ENCODE measurements at regions not wholly inside any gene's neighbourhood (a gene's known extent, or its start where the extent isn't known, plus 50 kb on each side); places are given as distances from the start of the nearest gene placed in this dataset.
"Not testable (repeated sequence)": the region's sequence is repeated elsewhere in the genome, so short reads cannot be mapped to it uniquely, and the experiment has no call there.

GRCh38 chr5:96170481-96171125 is 209.0 kb upstream of the ELL2 start:
- DNase-seq (ENCODE audit: low spot score), result not testable (repeated sequence)

GRCh38 chr5:96168833-96169232 is 207.2 kb upstream of the ELL2 start:
- not testable (repeated sequence) for DNase-seq (ENCODE audit: low spot score)

DNA sequence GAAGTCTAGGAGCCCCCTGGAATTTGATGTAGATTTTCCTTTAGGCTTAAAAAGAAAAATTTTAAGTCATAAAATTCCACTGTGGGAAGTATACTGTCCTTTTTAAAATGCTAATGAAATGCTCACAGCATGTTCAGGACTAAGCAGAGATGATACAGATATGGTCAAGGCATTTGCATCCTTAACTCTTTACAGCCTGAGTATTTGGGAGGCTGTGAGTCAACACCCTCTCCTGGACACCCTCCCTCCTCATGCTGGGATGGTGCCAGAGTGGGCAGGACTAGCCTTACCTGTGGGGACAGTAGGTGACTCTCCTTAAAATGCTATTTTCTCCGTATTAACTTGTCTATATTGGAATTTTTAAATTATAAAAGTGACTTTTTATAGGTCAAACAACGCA is 197.4 kb upstream of the ELL2 start:
- no peak for DNase-seq (ENCODE audit: low spot score)

DNA sequence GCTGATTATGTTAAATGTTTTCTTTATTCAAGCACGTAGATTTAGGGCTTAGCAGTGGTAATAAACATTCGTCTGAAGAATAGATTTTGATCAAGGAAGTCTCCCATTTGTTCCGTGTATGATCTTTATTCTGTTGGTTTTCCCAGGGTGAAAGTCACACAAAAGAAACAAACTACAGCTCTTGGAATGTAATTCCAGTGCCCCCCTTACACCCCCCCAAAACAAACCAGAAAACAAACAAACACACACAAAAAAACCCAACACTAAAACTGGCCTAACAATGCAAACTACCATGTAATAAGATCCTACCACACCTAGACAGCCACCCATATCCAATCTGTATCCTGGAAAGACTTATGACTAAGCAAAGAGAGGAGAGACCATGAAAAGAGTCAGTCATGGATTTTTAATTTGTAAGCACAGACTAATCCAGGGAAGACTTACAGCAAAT is 196.2 kb upstream of the ELL2 start:
- no peak for DNase-seq (ENCODE audit: low spot score)

DNA sequence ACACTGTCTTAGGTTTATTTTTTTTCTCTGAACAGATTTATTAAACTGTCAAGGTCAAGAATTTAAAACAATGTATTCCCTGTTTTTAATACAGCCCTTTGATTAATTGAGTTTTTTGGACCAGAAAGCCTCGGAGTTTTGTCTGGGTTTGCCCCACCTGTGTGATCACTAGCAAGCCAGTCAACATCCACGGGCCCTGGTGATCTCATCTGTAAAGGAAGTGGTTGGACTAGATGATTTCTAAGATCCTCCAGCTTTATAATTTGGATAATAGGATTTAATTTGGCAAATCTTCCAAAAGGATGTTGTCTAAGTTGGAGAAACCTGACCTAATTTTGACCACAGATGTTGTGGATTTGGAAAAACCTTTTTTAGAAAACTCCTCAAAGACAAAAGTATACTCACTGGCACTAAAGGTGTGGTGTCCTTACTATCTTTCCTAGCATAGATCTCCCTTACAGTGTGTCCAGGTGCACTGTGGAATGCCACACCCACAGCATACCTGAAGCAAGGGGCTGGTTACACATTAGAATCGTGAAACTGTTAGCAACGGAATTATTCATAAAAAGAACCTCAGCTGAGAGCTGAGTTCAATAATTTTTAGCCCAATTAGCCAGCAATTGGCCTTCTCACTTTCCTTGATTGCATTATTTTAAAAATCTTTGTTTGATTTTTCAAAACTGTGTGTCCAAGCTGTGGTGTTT is 195.6 kb upstream of the ELL2 start:
- DNase-seq (ENCODE audit: low spot score), result no peak

DNA sequence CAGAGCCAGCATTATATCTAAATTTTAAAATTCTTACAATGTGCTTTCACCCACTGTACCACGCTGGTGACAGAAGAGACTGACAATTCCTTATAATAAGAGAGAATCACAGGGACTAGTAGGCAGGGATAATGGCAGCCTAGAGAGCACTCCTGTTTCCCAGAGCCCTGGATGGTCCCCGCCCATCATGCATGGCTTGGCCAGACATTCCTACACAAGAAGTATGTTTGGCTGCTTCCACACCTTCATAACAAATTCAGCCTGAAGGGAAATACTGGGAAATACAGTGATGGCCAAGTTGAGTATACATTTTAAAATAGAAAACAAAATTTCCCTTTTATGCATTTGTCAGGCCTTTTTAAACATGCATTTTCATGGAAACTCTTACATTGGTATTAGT is 193.5 kb upstream of the ELL2 start:
- no peak for DNase-seq (ENCODE audit: low spot score)

GRCh38 chr5:96151891-96152290 is 190.2 kb upstream of the ELL2 start:
- no peak for DNase-seq (ENCODE audit: low spot score)

- DNase-seq (ENCODE audit: low spot score), result no peak
These were observed 188.4 kb upstream of the ELL2 start for GRCh38 chr5:96150007-96150406.

- no peak for DNase-seq (ENCODE audit: low spot score)
These were observed 187.9 kb upstream of the ELL2 start for GRCh38 chr5:96149546-96149945.

GRCh38 chr5:96149021-96149420 is 187.4 kb upstream of the ELL2 start:
- DNase-seq (ENCODE audit: low spot score), result no peak

- no peak for DNase-seq (ENCODE audit: low spot score)
These were observed 186.7 kb upstream of the ELL2 start for GRCh38 chr5:96148376-96148775.

DNA sequence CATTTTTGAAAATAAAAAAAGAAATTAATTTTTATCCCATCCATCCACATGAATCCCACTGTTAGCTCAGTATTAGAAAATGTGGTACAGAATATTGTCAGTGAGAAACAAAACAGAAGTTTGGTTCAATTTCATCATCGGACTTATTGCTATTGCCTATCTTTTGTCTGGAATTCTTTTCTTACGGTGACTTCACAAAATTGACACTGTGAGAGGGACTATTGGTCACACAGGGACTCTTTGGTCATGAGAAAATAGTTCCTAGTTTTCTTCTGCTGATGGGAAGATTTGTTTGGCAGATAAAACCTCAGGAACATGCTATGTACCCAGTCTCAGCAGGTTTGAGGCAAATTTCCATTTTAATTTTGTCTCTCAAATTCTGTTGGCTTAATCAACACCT is 186.2 kb upstream of the ELL2 start:
- DNase-seq (ENCODE audit: low spot score), result no peak

GRCh38 chr5:96146675-96147074 is 185.0 kb upstream of the ELL2 start:
- DNase-seq (ENCODE audit: low spot score), result peak; percentile 46

- no peak for DNase-seq (ENCODE audit: low spot score)
These were observed 182.6 kb upstream of the ELL2 start for GRCh38 chr5:96144289-96144688.

GRCh38 chr5:96143450-96143849 is 181.8 kb upstream of the ELL2 start:
- peak; percentile 26 for DNase-seq (ENCODE audit: low spot score)

GRCh38 chr5:96142786-96143434 is 181.3 kb upstream of the ELL2 start:
- DNase-seq (ENCODE audit: low spot score), result peak; percentile 14

DNA sequence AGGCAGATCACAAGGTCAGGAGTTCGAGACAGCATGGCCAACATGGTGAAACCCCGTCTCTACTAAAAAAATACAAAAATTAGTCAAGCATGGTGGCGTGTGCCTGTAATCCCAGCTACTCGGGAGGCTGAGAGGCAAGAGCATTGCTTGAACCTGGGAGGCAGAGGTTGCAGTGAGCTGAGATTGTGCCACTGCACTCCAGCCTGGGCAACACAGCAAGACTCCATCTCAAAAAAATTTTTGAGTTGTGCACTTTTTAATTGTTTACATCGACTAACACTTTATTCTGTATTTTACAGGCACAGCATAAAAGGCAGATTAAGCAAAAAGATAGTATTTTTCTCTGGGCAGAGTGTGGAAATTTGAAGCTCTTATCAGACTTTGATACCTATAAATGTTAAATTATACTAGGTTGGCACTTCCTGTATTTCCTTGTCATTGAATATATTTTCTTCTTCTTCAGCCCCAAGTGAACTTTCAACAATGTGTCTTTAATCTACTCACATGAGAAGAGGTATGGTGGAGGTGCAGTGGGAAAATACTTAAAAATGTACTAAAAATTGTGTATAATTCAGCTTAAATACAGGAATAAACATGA is 180.6 kb upstream of the ELL2 start:
- no peak for DNase-seq (ENCODE audit: low spot score)

GRCh38 chr5:96141749-96142148 is 180.1 kb upstream of the ELL2 start:
- DNase-seq (ENCODE audit: low spot score), result no peak

- DNase-seq (ENCODE audit: low spot score), result no peak
These were observed 178.8 kb upstream of the ELL2 start for GRCh38 chr5:96140496-96140895.

GRCh38 chr5:96140084-96140483 is 178.4 kb upstream of the ELL2 start:
- no peak for DNase-seq (ENCODE audit: low spot score)

GRCh38 chr5:96134886-96135285 is 173.2 kb upstream of the ELL2 start:
- DNase-seq (ENCODE audit: low spot score), result no peak

GRCh38 chr5:96133341-96134079 is 171.9 kb upstream of the ELL2 start:
- DNase-seq (ENCODE audit: low spot score), result no peak
